ENCODE measurements at regions not wholly inside any gene's neighbourhood (a gene's known extent, or its start where the extent isn't known, plus 50 kb on each side); places are given as distances from the start of the nearest gene placed in this dataset.

- H3K9me3 Mint-ChIP-seq: no peaks in the 10 kb centered on the region
- peaks cover 25% of the 10 kb centered on the region for H3K4me1 ChIP-seq (ENCODE audit: control insufficient read depth, insufficient read depth, low read length)
- no peak overlapping the region for H3K27ac ChIP-seq (ENCODE audit: low read length)
- TF ChIP-seq CTCF (IDR thresholded peaks at IDR 0.05): no peak
- no peak overlapping the region for H3K27ac Mint-ChIP-seq
- WGBS (ENCODE audit: insufficient coverage): 87% methylated on average over 23 of the region's 23 CpGs
- H3K4me3 ChIP-seq (ENCODE audit: low read length): no peak overlapping the region
- H3K9me3 ChIP-seq (ENCODE audit: control insufficient read depth, insufficient read depth, low read length): no peaks in the 10 kb centered on the region
- H3K4me1 Mint-ChIP-seq: peaks cover 10 to 17% of the 10 kb centered on the region in 2 donors
- DNase-seq (peak in 1 of 2 donors; percentile 11), ATAC-seq (no peak)
- intact Hi-C loops (cut with micrococcal nuclease): no loop called here
- H3K4me3 Mint-ChIP-seq: no peak overlapping the region
- peaks cover 15 to 21% of the 10 kb centered on the region in 2 donors for H3K27me3 Mint-ChIP-seq (ENCODE audit: low read depth in 2 of 2)
- no peaks in the 10 kb centered on the region for H3K36me3 ChIP-seq (ENCODE audit: control insufficient read depth, insufficient read depth, low read length)
- no peaks in the 10 kb centered on the region for H3K36me3 Mint-ChIP-seq
- no peaks in the 10 kb centered on the region for H3K27me3 ChIP-seq (ENCODE audit: control insufficient read depth, insufficient read depth, low read length)
These were observed 264.7 kb downstream of the DLL1 start for GRCh38 chr6:170025935-170026750.

GRCh38 chr6:170025341-170025911 lies 265.5 kb downstream of the DLL1 start:
- Mint-ChIP-seq H3K4me3 (no peak overlapping the region), H3K27ac (no peak overlapping the region), H3K9me3 (no peaks in the 10 kb centered on the region), H3K4me1 (peaks cover 10 to 17% of the 10 kb centered on the region in 2 donors), H3K27me3 (ENCODE audit: low read depth in 2 of 2) (peaks cover 15 to 21% of the 10 kb centered on the region in 2 donors), H3K36me3 (no peaks in the 10 kb centered on the region)
- no peak for TF ChIP-seq CTCF (IDR thresholded peaks at IDR 0.05)
- no peaks in the 10 kb centered on the region for H3K36me3 ChIP-seq (ENCODE audit: control insufficient read depth, insufficient read depth, low read length)
- H3K4me1 ChIP-seq (ENCODE audit: control insufficient read depth, insufficient read depth, low read length): peaks cover 29% of the 10 kb centered on the region
- intact Hi-C loops (cut with micrococcal nuclease): no loop called here
- DNase-seq (peak in 1 of 2 donors; percentile 7), ATAC-seq (no peak)
- 85% methylated on average over 20 of the region's 20 CpGs for WGBS (ENCODE audit: insufficient coverage)
- no peak overlapping the region for H3K4me3 ChIP-seq (ENCODE audit: low read length)
- no peaks in the 10 kb centered on the region for H3K9me3 ChIP-seq (ENCODE audit: control insufficient read depth, insufficient read depth, low read length)
- H3K27ac ChIP-seq (ENCODE audit: low read length): no peak overlapping the region
- H3K27me3 ChIP-seq (ENCODE audit: control insufficient read depth, insufficient read depth, low read length): no peaks in the 10 kb centered on the region

GRCh38 chr6:170024940-170025339 lies 265.9 kb downstream of the DLL1 start:
- ATAC-seq: no peak
- no peak for DNase-seq
- Mint-ChIP-seq H3K9me3 (no peaks in the 10 kb centered on the region), H3K36me3 (no peaks in the 10 kb centered on the region), H3K27me3 (ENCODE audit: low read depth in 2 of 2) (peaks cover 15 to 21% of the 10 kb centered on the region in 2 donors), H3K4me3 (no peak overlapping the region), H3K4me1 (peaks cover 10 to 17% of the 10 kb centered on the region in 2 donors), H3K27ac (no peak overlapping the region)
- WGBS (ENCODE audit: insufficient coverage): 73% methylated on average over 7 of the region's 7 CpGs
- peaks cover 29% of the 10 kb centered on the region for H3K4me1 ChIP-seq (ENCODE audit: control insufficient read depth, insufficient read depth, low read length)
- H3K27ac ChIP-seq (ENCODE audit: low read length): no peak overlapping the region
- H3K4me3 ChIP-seq (ENCODE audit: low read length): no peak overlapping the region
- H3K9me3 ChIP-seq (ENCODE audit: control insufficient read depth, insufficient read depth, low read length): no peaks in the 10 kb centered on the region
- no peaks in the 10 kb centered on the region for H3K36me3 ChIP-seq (ENCODE audit: control insufficient read depth, insufficient read depth, low read length)
- no peaks in the 10 kb centered on the region for H3K27me3 ChIP-seq (ENCODE audit: control insufficient read depth, insufficient read depth, low read length)
- TF ChIP-seq CTCF (IDR thresholded peaks at IDR 0.05): no peak
- intact Hi-C loops (cut with micrococcal nuclease): no loop called here

All from natural killer cell (primary cell).